Caki2 (cell line): ENCODE measurements at regions not wholly inside any gene's neighbourhood (a gene's known extent, or its start where the extent isn't known, plus 50 kb on each side); places are given as distances from the start of the nearest gene placed in this dataset.

ENCODE experiments used
- DNase-seq: peaks from one replicate; pipeline ENCODE4 v3.0.0-alpha.2; 2015; ENCODE audit warnings: low read depth
- in situ Hi-C: cut with HindIII; loops from 2 replicates; pipeline ENCODE4 v1.10.0; 2016; ENCODE audit warnings: low sequenced_read_pairs, low pct_unique_long_range_greater_than_20kb, mixed read lengths

DNA sequence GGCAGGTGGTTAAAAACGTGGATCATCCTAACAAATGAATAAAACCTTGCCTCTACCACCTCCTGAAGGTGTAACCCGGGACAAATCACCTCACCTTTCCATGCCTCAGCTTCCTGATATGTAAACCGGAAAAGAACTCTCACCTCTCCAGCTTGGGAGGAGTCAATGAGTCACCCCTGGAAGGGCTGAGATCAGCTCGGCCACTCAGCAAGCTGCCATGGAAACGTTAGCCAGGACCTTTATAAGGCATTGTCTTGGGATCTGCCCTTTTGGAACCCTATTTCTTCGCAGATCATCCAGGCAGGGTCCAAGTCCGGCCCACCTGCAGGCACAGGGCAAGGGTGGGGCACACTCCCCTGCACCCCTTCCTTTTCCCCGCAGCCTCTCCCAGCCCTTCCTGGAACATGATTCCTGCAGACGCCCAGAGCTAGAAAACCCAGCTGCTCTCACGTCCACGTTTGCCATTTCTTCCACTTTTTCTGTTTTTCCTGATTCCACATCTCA lies 81.6 kb upstream of the PFKP start:
- in situ Hi-C loops: no loop called here
- DNase-seq: peak; percentile 93

DNA sequence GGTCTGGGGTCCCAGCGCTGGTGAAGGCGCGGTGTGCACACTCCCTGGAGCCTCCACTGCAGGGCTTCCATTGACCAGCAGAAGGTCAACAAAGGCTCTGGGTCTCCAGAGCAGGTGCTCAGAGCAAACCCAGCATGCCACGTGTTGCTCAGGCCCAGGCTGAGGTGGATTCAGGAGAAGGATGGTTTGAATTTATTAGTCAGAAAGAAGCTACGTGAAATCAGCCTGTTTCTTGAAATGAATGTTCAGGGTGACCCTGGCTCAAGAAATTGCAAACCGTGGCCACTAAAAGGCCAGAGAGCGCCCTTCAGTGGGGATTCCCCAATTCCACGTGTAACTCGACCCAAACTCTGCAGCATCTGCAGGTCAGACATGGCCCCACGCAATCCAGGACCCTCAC lies 82.7 kb upstream of the PFKP start:
- in situ Hi-C loops: no loop called here

DNA sequence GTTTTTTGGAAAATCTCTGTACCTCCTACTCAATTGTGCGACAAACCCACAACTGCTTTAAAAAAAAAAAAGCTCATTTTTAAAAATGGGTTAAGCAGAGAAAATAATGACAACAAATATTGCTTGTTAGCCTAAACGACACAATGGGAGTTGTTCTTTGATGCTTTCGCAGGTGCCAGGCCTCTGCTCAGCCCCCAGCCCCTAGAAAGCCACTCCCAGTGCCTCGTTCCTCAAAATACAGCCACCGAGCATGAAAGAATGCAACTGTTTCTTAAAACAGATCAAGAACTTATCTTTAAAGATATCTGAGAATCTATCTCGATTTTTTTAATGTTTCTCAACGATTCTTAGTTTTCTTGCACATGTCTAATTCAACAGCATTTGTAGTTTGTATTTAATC lies 85.2 kb upstream of the PFKP start:
- in situ Hi-C loops: no loop called here
- no peak for DNase-seq

More for the DNA sequence above, 82.7 kb upstream of the PFKP start:
- DNase-seq: peak; percentile 34

DNA sequence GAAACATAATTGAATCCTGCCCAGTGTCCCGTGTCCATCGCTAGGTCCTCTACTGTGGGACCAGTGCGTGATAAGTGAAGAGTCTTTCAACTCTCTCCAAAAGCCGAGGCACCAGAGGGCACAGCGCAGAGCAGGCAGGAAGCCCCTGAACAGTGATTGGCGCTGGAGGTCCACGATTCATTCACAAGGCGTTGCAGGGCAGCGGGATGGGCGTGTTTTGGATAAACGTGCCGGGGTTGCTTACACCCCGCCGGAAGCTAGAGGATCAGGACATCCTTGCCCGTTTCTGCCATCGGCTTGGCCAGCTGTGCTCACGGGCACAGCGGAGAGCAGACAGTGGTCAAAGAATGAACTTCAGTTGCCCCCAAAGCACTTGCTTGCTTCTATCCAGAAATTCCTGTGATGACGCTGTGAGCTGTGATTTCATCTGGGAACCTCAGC lies 86.0 kb upstream of the PFKP start:
- in situ Hi-C loops: no loop called here
- peak; percentile 100 for DNase-seq

DNA sequence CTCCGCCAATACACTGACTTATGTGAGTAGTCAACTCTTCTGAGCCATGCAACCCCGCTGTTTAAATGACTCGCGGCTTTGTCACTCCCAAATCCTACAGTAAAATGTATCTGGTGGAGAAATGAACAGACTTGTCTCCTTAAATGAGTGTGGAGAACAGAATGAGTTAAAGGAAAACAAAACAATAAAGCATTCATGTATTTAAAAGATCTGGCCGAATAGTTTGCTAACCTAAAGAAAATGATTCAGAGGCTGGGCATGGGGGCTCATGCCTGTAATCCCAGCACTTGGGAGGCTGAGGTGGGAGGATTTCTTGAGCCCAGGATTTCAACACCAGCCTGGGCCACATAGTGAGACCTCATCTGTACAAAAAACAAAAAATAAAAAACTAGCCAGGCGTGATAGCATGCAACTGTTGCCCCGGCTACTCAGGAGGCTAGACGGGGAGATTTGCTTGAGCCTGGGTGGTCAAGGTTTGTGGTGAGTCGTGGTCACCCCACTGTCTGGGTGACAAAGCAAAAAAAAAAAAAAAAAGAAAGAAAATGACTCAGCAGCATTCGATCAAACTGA lies 86.5 kb upstream of the PFKP start:
- in situ Hi-C loops: no loop called here
- DNase-seq: no peak

DNA sequence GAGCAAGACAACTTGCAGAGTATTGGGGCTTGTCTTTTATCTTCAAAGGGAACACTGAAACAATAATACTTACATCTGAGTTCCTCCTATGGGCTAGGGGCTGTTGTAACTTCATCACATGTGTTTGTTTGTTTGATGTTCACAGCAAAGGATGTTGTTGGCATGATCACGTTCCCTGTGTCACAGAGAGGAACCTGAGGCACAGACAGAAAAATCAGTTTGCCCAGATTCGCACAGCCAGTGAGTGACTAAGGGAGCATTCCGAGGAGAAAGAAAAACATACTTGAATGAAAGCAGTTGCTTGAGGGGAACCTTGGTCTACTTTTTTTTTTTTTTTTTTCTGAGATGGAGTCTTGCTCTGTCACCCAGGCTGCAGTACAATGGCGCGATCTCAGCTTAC lies 87.2 kb upstream of the PFKP start:
- in situ Hi-C loops: no loop called here
- peak; percentile 84 for DNase-seq

DNA sequence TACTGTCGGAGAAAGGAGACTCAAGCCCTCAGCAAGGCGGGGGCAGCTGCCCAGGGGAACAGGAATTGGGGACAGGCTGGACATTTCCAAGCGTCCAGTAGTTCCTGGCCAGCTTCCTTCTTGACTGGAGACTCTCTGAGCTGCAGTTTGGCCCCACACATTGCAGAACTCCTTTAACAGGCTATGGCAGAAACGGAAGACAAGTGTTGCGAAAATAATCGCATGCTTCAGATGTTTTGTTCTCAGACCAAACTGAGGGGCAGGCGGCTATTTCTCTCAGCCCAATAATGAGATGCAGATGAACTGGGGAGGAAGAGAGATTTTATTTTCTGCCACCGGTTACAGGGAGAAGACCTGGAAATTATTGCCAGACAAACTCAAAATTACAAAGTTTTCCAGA lies 88.0 kb upstream of the PFKP start:
- in situ Hi-C loops: no loop called here
- DNase-seq: no peak

DNA sequence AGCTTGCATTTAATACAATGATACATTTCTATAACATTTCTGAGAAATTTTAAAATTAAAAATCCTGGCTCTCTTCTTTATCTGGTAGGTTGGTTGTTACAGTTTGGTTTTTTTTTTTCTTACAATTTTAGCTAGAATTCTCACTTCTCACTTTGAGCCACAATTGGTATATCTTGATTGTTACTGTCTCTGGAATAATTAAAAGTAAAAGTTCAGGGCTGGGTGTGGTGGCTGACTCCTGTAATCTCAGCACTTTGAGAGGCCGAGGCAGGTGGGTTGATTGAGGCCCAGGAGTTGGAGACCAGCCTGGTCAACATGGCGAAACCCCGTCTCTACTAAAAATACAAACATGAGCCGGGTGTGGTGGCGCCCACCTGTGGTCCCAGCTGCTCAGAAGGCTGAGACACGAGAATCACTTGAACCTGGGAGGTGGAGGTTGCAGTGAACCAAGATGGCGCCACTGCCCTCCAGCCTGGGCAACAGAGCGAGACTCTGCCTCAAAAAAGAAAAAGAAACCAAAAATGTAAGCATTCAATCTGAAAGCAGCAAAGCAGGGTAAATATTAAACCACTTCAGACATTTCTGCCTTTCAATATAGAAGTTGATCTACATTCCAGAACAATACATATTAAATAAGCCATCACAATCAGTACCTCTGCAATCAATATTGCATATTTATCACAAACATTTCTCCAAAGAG lies 88.6 kb upstream of the PFKP start:
- DNase-seq: no peak

DNA sequence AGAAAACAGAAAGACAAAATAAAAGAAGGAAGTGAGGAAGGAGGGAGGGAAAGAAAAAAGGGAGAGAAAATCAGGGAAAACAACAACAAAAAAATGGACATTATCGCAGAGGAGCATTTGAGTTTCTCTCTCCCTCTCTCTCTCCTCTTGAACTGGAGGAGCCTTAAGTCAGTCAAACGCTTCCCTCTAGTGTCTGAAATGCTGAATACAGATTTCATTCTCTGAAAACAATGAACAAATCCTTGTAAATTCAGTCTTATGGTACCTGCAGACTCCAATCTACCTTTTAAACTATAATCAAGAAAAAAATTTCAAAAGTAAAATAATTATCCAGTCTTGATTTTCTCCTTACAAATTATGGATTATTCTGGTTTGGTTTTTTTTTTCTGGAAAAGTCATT lies 89.2 kb upstream of the PFKP start:
- DNase-seq: peak; percentile 78
- in situ Hi-C loops: no loop called here

More for the DNA sequence above, 88.6 kb upstream of the PFKP start:
- in situ Hi-C loops: no loop called here

DNA sequence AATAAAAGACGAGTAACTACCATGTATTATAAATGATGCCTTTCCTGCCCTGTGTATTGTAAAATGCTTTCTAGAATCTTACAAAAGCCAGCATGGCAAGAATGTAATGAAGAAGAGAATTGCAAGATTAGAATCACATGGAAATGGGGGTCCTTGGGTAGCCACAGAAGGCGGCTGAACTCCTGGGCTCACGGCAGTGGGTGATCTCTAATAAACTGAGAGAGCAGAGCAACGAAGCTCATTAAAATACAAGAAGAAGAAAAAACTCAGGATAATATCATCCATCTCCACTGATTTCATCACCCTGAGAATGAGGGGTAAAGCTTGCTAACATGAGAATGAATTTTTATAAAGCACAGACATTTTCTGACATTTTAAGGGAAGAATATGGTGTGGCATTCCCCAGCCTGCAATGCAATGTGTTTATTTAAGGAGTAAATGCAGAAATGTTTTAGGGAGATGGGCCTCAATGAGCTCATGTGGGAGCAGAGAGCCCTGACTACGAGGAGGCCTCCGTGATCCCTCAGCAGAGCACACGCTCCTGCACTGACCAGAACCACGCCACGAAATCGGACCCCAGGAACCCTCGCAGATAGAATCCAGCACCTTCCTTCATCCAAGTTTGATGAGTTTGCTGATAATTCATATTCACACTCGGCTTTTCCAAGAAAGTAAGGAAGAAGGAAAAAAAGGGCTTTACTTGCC lies 92.7 kb upstream of the PFKP start:
- in situ Hi-C loops: no loop called here
- no peak for DNase-seq

DNA sequence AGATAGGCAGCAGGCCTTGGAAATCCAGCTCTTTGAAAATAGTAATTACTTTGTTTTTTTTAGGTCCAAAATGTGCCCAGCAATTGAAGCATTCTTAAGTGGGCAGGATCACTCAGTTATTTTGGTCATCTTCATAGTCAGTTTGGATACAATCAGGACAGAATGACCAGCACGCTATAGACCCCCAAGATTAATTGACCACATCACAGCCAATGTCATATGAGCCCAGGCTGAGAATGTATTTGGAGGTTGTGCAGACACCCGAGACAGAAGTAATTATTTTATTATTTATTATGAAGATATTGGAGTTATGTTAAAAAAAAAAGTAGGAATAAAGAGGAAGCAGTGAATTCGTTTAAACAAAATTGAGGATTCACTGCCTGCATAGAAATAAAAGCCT lies 93.3 kb upstream of the PFKP start:
- in situ Hi-C loops: no loop called here
- DNase-seq: no peak

DNA sequence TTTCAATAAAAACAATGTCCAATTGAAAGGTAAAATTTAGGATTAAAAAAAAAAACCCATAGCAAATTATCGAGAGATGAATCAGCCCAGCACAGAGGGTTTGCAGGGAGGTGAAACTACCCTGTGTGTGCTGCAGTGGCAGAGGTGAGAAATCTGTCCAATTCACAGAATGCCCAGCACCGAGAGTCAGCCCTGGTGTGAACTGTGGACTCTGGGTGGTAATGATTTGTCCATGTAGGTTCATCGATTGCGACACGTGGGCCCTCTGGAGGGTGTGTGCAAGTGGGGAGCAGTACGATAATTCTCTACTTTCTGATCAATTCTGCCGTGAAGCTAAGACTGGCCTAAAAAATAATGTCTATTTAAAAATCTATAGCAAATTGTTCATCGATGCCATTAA lies 94.5 kb upstream of the PFKP start:
- DNase-seq: no peak
- in situ Hi-C loops: no loop called here

DNA sequence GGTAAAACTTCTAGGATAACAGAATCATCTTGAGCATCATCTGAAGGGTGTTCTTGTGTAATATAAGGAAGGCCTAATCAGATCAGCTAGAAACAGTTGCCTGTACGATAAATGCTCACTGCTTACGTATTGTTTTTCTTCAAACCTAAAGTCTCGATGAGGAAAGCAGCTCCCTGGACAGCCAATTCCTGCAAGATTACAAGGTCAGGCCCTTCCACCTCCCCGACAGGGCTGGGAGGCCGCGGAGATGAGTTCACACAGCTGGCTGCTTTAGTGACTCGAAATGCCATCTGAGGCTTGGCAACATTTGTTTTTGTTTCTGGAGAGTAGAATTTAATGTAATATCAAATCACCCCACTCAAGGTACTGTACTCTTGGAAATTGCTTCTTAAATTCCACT lies 95.1 kb upstream of the PFKP start:
- no peak for DNase-seq
- in situ Hi-C loops: no loop called here

DNA sequence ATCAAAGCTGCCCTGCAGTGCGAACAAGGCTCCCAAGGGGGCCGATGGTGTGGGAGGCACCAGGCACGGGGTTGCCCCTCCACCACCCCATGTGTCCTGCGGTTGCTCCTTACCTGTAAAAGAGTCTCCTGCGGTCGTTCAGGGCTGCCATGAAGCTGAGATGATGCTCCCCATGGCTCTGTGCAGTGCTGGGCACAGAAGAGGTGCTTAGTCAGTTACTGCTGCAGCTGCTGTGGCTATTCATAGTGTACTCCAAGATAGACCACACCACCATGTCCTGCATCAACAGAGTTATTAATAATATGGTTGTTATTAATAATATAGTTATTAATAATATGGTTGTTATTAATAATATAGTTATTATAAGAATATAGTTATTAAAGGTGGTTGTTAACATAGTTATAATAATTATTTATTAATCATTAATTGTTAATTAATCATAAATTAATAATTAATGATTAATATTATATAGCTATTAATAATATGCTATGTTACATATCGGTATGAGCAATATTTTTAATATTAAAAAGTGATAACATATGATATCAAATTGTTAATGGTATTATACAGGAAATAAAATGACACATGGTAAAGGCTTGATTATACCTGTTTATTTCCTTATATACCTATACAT lies 97.0 kb upstream of the PFKP start:
- no peak for DNase-seq
- in situ Hi-C loops: no loop called here

DNA sequence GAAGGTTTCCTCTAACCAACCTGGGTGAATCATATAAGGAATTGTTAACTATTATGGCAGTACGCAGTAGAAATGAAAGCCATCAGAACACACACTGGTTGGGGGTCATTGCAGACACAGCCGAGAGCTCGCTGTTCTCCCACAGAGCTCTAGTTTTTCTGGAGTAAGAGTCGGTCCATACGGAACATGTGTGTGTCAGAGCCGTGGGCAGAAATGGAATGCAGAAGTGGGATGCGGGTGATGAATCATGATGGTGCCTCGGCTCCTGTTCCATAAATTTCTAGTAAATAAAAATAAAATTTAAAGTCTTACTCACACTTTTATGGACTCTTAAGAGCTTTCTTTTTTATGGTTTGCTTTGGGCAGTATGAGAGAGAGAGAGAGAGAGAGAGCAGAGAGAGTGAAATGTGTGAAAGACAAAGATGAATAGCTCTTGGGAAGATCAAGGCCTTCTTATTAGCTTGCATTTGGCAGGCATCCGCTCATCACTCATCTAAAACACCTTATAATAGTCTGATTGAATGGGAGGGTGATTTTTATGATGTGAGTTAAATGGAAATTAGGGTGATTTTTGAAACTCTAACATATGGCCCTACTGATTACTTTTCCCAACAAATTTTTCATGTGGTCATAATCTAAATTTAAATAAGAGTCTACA lies 98.8 kb upstream of the PFKP start:
- in situ Hi-C loops: no loop called here
- no peak for DNase-seq

DNA sequence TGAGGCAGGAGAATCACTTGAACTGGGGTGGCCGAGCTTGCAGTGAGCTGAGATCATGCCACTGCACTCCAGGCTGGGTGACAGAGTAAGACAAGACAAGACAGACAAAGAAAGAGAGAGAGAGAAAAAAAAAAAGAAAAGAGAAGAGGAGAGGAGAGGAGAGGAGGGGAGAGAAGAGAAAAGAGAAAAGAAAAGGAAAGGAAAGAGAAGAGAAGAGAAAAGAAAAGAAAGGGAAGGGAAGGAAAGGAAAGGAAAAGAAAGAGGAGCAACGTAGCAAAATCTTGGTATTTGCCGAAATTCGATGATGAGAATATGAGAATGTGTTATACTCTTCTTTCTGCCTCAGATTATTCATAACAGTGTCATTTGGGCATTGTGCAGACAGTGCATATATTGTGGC lies 101.2 kb upstream of the PFKP start:
- in situ Hi-C loops: no loop called here
- DNase-seq: no peak

DNA sequence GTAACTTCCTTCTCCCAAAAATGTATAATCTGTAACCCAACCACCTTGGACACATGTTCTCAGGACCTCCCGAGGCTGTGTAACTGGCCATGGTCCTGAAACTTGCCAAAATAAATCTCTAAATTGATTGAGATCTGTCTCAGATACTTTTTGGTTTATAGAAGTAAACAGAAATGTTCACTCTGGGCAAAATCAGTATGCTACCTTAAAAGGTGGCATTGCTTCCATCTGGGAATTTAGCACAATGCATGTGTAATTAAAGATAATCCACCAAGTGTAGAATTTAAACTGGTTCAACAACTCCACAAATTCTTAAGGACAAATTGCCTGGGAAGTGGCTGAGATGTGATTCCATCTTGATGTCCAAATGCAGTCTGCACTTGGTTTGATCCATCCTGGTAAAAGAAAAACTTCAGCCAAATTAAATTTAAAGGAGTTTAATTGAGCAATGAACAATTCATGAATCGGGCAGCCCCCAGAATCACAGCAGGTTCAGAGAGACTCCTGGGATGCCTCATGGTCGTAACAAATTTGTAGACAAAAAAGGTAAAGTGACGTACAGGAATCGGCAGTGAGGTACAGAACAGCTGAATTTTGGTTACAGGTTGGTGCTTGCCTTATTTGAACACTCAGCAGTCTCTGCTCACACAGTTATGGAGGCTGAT lies 102.6 kb upstream of the PFKP start:
- DNase-seq: no peak
- in situ Hi-C loops: no loop called here
